ENCODE measurements at regions not wholly inside any gene's neighbourhood (a gene's known extent, or its start where the extent isn't known, plus 50 kb on each side); places are given as distances from the start of the nearest gene placed in this dataset.
"Not testable (repeated sequence)": the region's sequence is repeated elsewhere in the genome, so short reads cannot be mapped to it uniquely, and the experiment has no call there.

DNA sequence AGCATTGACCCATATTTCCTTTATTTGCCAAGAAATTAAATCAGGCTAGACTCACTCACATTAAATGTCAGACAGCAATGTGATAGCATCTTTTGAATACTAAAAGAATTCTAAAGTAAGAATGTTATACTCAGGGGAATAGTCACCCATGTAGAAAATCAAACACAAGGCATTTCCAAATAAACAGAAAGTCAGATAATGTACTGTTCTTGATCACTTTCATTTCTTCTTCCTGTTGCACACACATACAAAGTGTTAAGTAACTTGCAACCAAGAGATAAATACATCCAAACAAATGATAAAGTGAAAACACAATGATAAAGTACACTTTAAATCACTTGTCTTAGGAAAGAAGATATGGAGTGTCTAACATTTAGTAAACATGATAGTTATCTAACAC lies 1366.6 kb upstream of the MIR17HG start:
- DNase-seq (ENCODE audit: low read depth) = no peak

DNA sequence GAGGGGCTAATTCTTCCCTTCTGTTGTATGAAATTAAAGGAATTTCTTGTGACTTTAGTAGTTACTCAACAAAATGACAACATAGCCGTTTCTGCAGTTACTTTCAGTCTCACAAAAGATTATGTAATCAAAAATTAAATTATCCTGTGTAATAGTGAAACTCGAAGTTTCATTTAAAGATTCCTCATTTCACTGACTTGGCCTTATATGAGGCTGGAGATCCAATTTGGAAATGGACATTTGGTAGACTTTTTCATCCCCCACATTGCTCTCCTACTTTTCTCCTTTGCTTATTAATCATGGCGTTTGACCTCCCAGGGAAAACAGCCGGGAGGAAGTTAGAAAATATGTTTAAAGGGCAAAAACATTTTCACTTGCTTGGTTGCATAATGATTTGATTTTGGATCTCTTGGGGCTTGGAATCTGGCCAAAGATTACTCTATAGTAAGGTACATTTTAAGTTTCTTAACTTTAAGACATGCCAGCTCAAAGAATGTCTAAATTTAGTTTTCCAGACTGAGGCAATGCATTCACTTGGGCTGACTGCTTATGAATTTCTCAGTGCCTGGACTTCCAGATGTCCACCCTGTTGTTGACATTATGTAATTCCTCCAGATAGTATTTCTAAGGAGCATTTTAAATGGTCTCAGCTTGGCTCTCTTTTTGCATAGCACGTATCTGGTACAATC lies 1364.9 kb upstream of the MIR17HG start:
- no peak for DNase-seq (ENCODE audit: low read depth)

- no peak for DNase-seq (ENCODE audit: low read depth)
These were observed 1359.3 kb upstream of the MIR17HG start for GRCh38 chr13:89988206-89988605.

DNA sequence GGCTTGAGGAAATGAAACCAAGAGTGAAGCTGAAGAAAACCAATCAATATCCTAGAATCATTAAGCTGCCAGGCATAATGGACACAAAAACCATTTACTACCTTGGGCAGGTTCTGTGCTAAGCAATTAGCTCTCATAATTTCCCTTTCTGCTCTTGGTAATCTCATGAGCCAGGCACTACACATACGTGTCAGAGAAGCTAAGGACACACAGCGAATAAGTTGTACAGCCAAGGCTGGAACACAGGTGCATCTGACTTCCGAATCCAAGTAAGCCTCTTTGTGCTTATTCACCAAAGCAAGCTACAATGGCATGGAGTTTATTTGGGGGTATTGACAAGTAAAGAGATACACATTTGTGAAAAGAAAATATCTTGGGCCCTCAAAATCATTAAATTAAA lies 1343.9 kb upstream of the MIR17HG start:
- DNase-seq (ENCODE audit: low read depth) = no peak

DNA sequence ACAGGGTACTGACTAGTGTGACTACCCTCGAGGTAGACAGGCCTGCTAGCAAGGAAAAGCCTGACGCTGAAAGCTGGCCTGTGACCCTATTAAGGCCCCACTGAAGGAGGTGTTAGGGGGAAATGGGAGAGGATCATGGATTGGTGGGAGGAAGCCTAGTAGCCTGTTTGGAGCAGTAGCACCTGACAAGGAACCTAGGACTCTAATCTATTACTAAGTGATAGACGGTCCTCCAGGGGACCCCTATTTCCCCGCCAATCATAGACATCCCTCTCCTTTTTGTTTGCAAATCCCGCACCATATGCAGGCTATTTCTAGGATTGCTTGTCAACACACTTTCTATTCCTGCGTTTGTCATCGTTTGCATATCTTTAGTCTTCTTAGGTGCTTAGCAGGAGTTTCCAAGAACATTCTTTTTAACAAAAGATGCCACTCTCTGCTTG lies 1338.8 kb upstream of the MIR17HG start:
- DNase-seq (ENCODE audit: low read depth) = no peak

GRCh38 chr13:90014038-90014437 lies 1333.4 kb upstream of the MIR17HG start:
- DNase-seq (ENCODE audit: low read depth) = no peak

- no peak for DNase-seq (ENCODE audit: low read depth)
These were observed 1331.7 kb upstream of the MIR17HG start for GRCh38 chr13:90015565-90016507.

DNA sequence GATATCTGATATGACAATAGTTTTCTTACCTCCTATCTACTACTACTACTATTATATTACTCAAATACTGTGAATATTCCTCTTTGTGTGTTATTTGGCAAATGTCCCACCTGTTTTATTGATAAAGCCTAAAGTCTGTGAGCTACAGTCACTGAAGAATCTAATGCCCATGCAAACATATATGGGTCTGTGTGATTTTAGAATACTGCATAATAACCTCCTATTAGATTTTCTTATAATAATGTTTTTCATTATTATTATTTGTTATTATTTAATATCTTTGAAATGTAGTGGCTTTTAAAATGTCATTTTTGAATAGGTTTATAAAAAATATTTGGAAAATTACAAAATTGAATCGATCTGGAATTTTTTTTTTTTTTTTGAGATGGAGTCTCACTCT lies 1330.8 kb upstream of the MIR17HG start:
- no peak for DNase-seq (ENCODE audit: low read depth)

GRCh38 chr13:90020536-90021070 lies 1326.9 kb upstream of the MIR17HG start:
- DNase-seq (ENCODE audit: low read depth) = no peak

DNA sequence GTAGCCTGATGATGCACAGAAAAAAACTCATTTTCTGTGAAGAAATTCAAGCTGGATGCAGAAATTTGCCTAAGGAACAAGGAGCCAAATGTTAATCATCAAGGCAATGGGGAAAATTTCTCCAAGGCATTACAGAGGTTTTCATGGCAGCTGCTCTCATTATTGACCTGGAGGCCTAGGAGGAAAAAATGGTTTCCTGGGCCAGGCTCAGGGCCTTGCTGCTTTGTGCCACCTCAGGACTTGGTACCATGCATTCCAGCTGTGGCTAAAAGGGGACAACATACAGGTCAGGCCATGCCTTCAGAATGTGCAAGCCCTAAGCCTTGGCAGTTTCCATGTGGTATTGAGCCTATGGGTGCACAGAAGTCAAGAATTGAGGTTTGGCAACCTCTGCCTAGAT lies 1320.1 kb upstream of the MIR17HG start:
- DNase-seq (ENCODE audit: low read depth) = no peak

DNA sequence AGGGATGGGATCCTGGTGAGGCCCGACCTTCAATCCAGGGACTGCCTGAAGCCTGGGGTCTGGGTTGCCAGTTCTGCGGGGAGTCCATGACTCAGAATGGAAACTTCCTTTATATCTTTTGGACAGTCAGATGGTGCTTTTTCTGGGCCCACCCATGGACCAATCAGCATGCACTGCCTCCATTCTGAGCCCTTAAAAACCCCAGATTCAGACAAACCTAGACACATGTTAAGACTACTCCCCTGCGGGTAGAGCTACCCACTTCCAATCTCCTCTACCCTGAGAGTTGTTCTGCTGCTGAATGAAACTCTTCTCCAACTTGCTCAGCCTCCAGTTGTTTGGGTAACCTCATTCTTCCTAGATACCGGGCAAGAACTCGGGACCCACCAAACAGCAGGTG lies 1315.2 kb upstream of the MIR17HG start:
- DNase-seq (ENCODE audit: low read depth) = no peak

DNA sequence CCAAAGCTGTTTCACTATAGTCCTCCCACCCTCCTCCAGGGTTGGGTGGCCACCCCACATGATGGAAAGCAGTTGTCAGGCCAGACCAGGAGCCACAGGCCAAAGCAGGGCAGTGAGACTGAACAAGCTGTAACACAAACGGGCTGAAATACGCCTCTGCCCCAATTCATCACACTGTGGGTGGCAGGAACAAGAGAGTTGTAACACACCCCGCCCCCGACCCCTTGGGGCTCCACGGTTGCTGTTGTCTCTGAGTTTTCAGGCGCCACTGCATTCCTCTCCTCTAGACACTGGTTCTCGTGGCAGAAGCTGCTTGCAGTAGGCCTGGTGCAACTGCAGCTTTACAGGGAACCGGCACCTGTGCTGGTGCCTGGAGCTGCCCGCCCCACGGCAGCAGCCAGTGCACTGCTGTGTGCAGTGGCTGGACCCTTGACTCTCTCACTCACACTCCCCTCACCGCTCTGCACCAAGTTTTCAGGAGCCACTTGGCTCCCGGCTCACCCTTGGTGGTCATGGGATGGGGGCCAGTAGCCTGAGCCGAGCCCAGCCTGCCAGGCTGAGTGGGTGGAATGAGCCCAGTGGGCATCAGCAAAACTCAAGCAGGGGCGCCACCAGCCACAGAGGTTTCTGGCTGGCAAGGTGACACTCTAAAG lies 1314.5 kb upstream of the MIR17HG start:
- DNase-seq (ENCODE audit: low read depth) = no peak

DNA sequence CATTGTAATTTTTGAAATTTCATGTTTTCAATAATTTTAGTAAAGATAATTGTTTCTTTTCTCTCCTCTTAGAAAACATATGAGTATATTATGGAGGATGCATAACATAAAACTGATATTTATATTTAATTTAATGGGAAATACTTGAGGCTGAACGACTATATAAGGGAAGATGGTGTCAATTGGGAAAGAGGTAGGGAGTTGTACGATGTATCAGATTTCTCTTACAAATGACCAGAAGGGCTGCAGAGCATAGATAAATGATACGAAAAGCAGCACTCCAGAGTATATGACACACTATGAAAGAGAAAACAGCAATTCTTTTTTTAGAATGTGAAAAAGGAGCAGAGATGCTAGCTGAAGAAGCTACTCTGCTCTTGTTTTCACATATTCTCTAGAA lies 1308.0 kb upstream of the MIR17HG start:
- DNase-seq (ENCODE audit: low read depth) = no peak

GRCh38 chr13:90047600-90047999 lies 1299.9 kb upstream of the MIR17HG start:
- DNase-seq (ENCODE audit: low read depth) = no peak

DNA sequence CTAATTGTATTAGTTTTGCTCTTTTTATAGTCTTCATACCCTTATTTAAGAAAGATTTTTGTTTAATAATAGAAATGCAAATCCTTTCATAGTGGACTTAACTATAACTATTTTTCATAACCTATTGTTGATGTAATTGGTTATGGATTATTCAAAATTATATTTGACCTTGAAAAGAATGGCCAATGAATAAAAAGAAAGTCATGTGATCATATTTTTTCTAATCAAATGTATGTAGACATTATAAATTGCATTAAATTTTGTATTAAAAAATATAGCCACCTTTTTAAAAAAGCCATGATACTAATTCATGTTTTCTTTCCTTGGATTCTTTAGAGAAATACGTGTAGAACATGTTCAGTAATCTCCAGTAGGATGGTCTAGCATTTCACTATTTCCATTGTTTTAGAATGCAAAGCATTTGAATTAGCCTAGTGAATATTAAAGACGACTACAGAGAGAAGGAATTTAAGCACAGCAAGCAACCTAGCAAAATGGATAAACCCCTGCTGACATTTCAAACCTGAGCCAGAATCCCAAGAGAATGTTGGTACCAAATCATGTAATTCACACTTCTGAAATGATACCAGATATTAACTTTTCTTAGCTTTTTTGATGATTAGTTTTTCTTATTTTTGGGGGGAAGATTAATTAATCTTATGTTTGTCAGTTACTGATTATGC lies 1297.4 kb upstream of the MIR17HG start:
- no peak for DNase-seq (ENCODE audit: low read depth)

DNA sequence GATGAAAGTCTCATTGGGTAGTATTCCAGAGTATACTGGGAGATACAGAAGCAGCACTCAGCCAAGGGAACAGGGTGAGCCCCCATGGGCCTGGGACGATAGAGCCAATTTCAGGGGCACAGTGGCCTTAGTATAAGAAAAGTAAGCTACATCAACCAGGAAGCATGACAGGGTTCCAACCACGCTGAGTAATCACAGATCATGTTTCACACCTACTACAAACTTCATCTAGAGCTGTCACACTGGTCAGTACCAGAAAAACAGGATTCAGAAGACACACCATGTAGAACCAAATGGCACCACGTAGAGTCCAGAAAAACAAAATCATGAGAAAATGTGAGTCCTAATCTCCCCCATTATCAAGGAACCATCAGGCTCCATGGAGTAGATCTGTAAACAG lies 1292.4 kb upstream of the MIR17HG start:
- no peak for DNase-seq (ENCODE audit: low read depth)

DNA sequence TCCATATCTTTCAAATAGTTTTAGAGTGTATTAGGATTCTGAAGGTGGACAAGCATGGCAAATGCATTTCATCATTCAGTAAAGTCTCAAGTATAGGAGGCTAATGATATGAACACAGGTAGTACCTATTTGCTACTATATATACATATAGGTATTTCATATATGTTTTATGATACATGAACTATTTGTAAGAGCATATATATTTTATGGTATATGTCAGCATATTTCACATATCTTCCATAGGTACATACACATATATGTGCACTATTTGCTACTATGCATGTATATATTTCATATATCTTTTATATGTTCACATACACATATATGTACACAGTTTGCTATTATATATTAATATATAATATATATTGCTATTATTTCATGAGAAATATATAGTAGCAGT lies 1291.7 kb upstream of the MIR17HG start:
- DNase-seq (ENCODE audit: low read depth) = no peak

- not testable (repeated sequence) for DNase-seq (ENCODE audit: low read depth)
These were observed 1283.3 kb upstream of the MIR17HG start for GRCh38 chr13:90064226-90064625.

- no peak for DNase-seq (ENCODE audit: low read depth)
These were observed 1278.8 kb upstream of the MIR17HG start for GRCh38 chr13:90068658-90069057.

DNA sequence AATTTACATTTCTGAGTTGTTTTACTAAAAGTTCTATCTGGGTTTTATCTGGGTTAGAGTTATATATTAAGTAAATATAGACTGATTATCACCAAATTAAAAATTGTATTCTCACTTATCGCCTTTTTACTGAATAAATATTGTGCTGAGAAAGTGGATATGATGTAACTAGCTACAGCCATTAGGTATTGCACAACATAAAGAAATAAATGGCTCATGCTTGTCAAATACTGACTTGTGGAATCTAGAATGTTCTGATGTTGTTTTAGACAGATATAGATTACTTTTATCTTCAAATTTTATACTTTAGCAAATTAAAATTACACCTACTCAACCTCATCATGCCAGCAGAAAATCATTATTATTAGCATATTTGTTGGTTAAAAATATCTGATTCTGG lies 1277.1 kb upstream of the MIR17HG start:
- DNase-seq (ENCODE audit: low read depth) = no peak

GRCh38 chr13:90070837-90071525 lies 1276.5 kb upstream of the MIR17HG start:
- DNase-seq (ENCODE audit: low read depth) = no peak
